ENCODE measurements at regions not wholly inside any gene's neighbourhood (a gene's known extent, or its start where the extent isn't known, plus 50 kb on each side); places are given as distances from the start of the nearest gene placed in this dataset.

GRCh38 chr7:22586786-22587140 is 86.8 kb upstream of the STEAP1B start:
- Histone ChIP-seq H3K36me3 (no peaks in the 10 kb centered on the region), H3K27ac (replicated peaks) (peak overlapping the region; percentile 35), H3K27me3 (ENCODE audit: low read depth) (no peaks in the 10 kb centered on the region), H3K4me3 (no peak overlapping the region), H3K4me1 (peaks cover 73% of the 10 kb centered on the region), H3K9me3 (replicated peaks) (no peaks in the 10 kb centered on the region)
- intact Hi-C loops (cut with micrococcal nuclease): no loop called here
- no peak for DNase-seq
- peak; percentile 51 for TF ChIP-seq CTCF (IDR thresholded peaks at IDR 0.05; ENCODE audit: borderline replicate concordance)

GRCh38 chr7:22586101-22586785 is 86.3 kb upstream of the STEAP1B start:
- H3K9me3 ChIP-seq (replicated peaks): no peaks in the 10 kb centered on the region
- H3K4me3 ChIP-seq: no peak overlapping the region
- H3K27ac ChIP-seq (replicated peaks): peak overlapping the region; percentile 35
- no peak for DNase-seq
- intact Hi-C loops (cut with micrococcal nuclease): no loop called here
- no peaks in the 10 kb centered on the region for H3K27me3 ChIP-seq (ENCODE audit: low read depth)
- TF ChIP-seq CTCF (IDR thresholded peaks at IDR 0.05; ENCODE audit: borderline replicate concordance): no peak
- H3K4me1 ChIP-seq: peaks cover 73% of the 10 kb centered on the region
- H3K36me3 ChIP-seq: no peaks in the 10 kb centered on the region

GRCh38 chr7:22584179-22584578 is 84.2 kb upstream of the STEAP1B start:
- no peak for DNase-seq
- H3K4me3 ChIP-seq: no peak overlapping the region
- H3K36me3 ChIP-seq: no peaks in the 10 kb centered on the region
- intact Hi-C loops (cut with micrococcal nuclease): no loop called here
- peaks cover 58% of the 10 kb centered on the region for H3K4me1 ChIP-seq
- no peaks in the 10 kb centered on the region for H3K27me3 ChIP-seq (ENCODE audit: low read depth)
- TF ChIP-seq CTCF (IDR thresholded peaks at IDR 0.05; ENCODE audit: borderline replicate concordance): no peak
- H3K27ac ChIP-seq (replicated peaks): peak overlapping the region; percentile 47
- no peaks in the 10 kb centered on the region for H3K9me3 ChIP-seq (replicated peaks)

GRCh38 chr7:22582863-22583622 is 83.1 kb upstream of the STEAP1B start:
- DNase-seq: no peak
- Histone ChIP-seq H3K4me3 (no peak overlapping the region), H3K4me1 (peaks cover 53% of the 10 kb centered on the region), H3K36me3 (no peaks in the 10 kb centered on the region), H3K27ac (replicated peaks) (peak overlapping the region; percentile 47), H3K9me3 (replicated peaks) (no peaks in the 10 kb centered on the region), H3K27me3 (ENCODE audit: low read depth) (no peaks in the 10 kb centered on the region)
- no peak for TF ChIP-seq CTCF (IDR thresholded peaks at IDR 0.05; ENCODE audit: borderline replicate concordance)
- intact Hi-C loops (cut with micrococcal nuclease): no loop called here

GRCh38 chr7:22581099-22581498 is 81.1 kb upstream of the STEAP1B start:
- intact Hi-C loops (cut with micrococcal nuclease): no loop called here
- Histone ChIP-seq H3K27ac (replicated peaks) (no peak overlapping the region), H3K4me3 (no peak overlapping the region), H3K36me3 (no peaks in the 10 kb centered on the region), H3K4me1 (peaks cover 55% of the 10 kb centered on the region), H3K9me3 (replicated peaks) (no peaks in the 10 kb centered on the region), H3K27me3 (ENCODE audit: low read depth) (no peaks in the 10 kb centered on the region)
- no peak for TF ChIP-seq CTCF (IDR thresholded peaks at IDR 0.05; ENCODE audit: borderline replicate concordance)
- no peak for DNase-seq

Measured in left ventricle myocardium inferior (tissue), 1 donor.